H1 (cell line): ENCODE measurements at regions not wholly inside any gene's neighbourhood (a gene's known extent, or its start where the extent isn't known, plus 50 kb on each side); places are given as distances from the start of the nearest gene placed in this dataset.

Experiments
- CTCF ChIA-PET: fragments of 300-600 bp; sonication (Branson Sonifier 250); formaldehyde crosslinking; loops from one replicate; lab custom pipeline; 2021; ENCODE audit not compliant: partially characterized antibody; lab: Charles Lee
- POLR2A ChIA-PET: fragments of 300-600 bp; sonication (Branson Sonifier 250); formaldehyde crosslinking; loops from one replicate; lab custom pipeline; 2021; ENCODE audit warnings: inconsistent platforms; ENCODE audit not compliant: partially characterized antibody; lab: Charles Lee
- DNase-seq, 2 experiments: peaks; one replicate each; pipeline versions ENCODE4 v3.0.0 to v3.0.0-alpha.2; 2010 to 2022; ENCODE audit warnings: low spot score in 2 of 2, low read depth in 1 of 2, mixed read lengths in 1 of 2
- FAIRE-seq: peaks from 2 replicates; lab custom pipeline; 2011; peaks lifted over from hg19 to GRCh38; lab: Jason Lieb, UNC
- H2AFZ ChIP-seq: 2 replicates; pipeline ENCODE4 v1.8.1; 2012; ENCODE audit warnings: low read length, inconsistent platforms
- H2AK5ac ChIP-seq: 2 replicates; pipeline ENCODE4 v1.6.1; 2013; ENCODE audit warnings: low read depth, low read length
- H2BK120ac ChIP-seq: replicated peaks from 2 replicates; pipeline ENCODE3; 2013; ENCODE audit warnings: low read depth, low read length, inconsistent platforms
- H2BK12ac ChIP-seq: 2 replicates; pipeline ENCODE4 v1.6.1; 2013; ENCODE audit warnings: low read depth, low read length
- H2BK15ac ChIP-seq: 2 replicates; pipeline ENCODE4 v1.6.1; 2013; ENCODE audit warnings: low read length
- H2BK20ac ChIP-seq: 2 replicates; pipeline ENCODE4 v1.6.1; 2013; ENCODE audit warnings: low read length
- H2BK5ac ChIP-seq: 2 replicates; pipeline ENCODE4 v1.6.1; 2013; ENCODE audit warnings: low read depth, low read length
- H3K14ac ChIP-seq: 2 replicates; pipeline ENCODE4 v1.6.1; 2013; ENCODE audit warnings: inconsistent platforms; ENCODE audit not compliant: insufficient read length
- H3K18ac ChIP-seq: 2 replicates; pipeline ENCODE4 v1.6.1; 2013; ENCODE audit warnings: low read length; ENCODE audit errors: extremely low read depth
- H3K23ac ChIP-seq: 2 replicates; pipeline ENCODE4 v1.6.1; 2013; ENCODE audit warnings: inconsistent platforms; ENCODE audit not compliant: insufficient read length
- H3K23me2 ChIP-seq: 2 replicates; pipeline ENCODE4 v1.6.1; 2013; ENCODE audit warnings: low read depth, low read length
- H3K27ac ChIP-seq: 2 replicates; pipeline ENCODE4 v1.6.1; 2011; ENCODE audit warnings: low read depth, low read length, inconsistent platforms
- H3K27me3 ChIP-seq, 4 experiments: replicated peaks in 1 of 4; 1 replicate in 1 of 4; 2 replicates in 3 of 4; pipeline versions ENCODE4 v1.6.1 to v1.8.1; 2011 to 2013; ENCODE audit warnings: low read length in 3 of 4, mild to moderate bottlenecking in 3 of 4, inconsistent platforms in 2 of 4, mixed read lengths in 2 of 4, moderate library complexity in 1 of 4; ENCODE audit not compliant: control insufficient read depth in 3 of 4, insufficient read depth in 3 of 4; ENCODE audit errors: extremely low read depth in 1 of 4
- H3K36me3 ChIP-seq, 4 experiments: 2 replicates each; pipeline versions ENCODE4 v1.6.1 to v1.8.1; 2011 to 2013; ENCODE audit warnings: mild to moderate bottlenecking in 4 of 4, low read length in 3 of 4, moderate library complexity in 2 of 4, control low read depth in 1 of 4, inconsistent platforms in 1 of 4; ENCODE audit not compliant: insufficient read depth in 4 of 4, control insufficient read depth in 2 of 4
- H3K4ac ChIP-seq: replicated peaks from 2 replicates; pipeline ENCODE3; 2013; ENCODE audit warnings: low read length, low read depth, mixed read lengths, inconsistent platforms; ENCODE audit not compliant: insufficient read length
- H3K4me1 ChIP-seq, 4 experiments: replicated peaks in 1 of 4; 1 replicate in 1 of 4; 2 replicates in 3 of 4; pipeline versions ENCODE4 v1.6.1 to v1.8.1; 2011 to 2013; ENCODE audit warnings: low read length in 3 of 4, inconsistent platforms in 2 of 4, mixed read lengths in 1 of 4; ENCODE audit not compliant: insufficient read depth in 4 of 4, control insufficient read depth in 3 of 4
- H3K4me2 ChIP-seq, 2 experiments: 2 replicates each; pipeline versions ENCODE4 v1.6.1 to v1.8.1; 2011 to 2013; ENCODE audit warnings: low read depth in 2 of 2, low read length in 2 of 2, control low read depth in 1 of 2, inconsistent platforms in 1 of 2, mild to moderate bottlenecking in 1 of 2; ENCODE audit not compliant: insufficient read depth in 1 of 2
- H3K4me3 ChIP-seq, 4 experiments: fragments of 200-600, 300-600 bp in 1 of 4; sonication (generic), shearing (Covaris generic), sonication (Bioruptor Twin) in 1 of 4; 2 replicates each; pipeline versions ENCODE4 v1.5.1 to v1.8.1; 2011 to 2016; ENCODE audit warnings: low read length in 4 of 4, low read depth in 3 of 4, control low read depth in 2 of 4, inconsistent platforms in 2 of 4, mild to moderate bottlenecking in 2 of 4, mixed read lengths in 1 of 4, moderate library complexity in 1 of 4; ENCODE audit not compliant: insufficient read depth in 2 of 4; ENCODE audit errors: extremely low read depth in 1 of 4
- H3K56ac ChIP-seq: replicated peaks from 2 replicates; pipeline ENCODE3; 2013; ENCODE audit warnings: low read depth, mild to moderate bottlenecking, mixed read lengths, low read length, inconsistent platforms; ENCODE audit not compliant: insufficient read length
- H3K79me1 ChIP-seq: 2 replicates; pipeline ENCODE4 v1.6.1; 2013; ENCODE audit warnings: low read depth, low read length, control low read depth
- H3K79me2 ChIP-seq, 2 experiments: 2 replicates each; pipeline versions ENCODE4 v1.6.1 to v1.8.1; 2012 to 2013; ENCODE audit warnings: low read length in 2 of 2, mild to moderate bottlenecking in 2 of 2, inconsistent platforms in 1 of 2; ENCODE audit not compliant: insufficient read depth in 2 of 2, control insufficient read depth in 1 of 2
- H3K9ac ChIP-seq, 4 experiments: replicated peaks in 1 of 4; 1 replicate in 1 of 4; 2 replicates in 3 of 4; pipeline versions ENCODE4 v1.6.1 to v1.8.1; 2011 to 2013; ENCODE audit warnings: low read depth in 3 of 4, low read length in 3 of 4, control low read depth in 2 of 4, mild to moderate bottlenecking in 2 of 4, moderate library complexity in 2 of 4, inconsistent platforms in 1 of 4; ENCODE audit errors: extremely low read depth in 1 of 4
- H3K9me3 ChIP-seq, 2 experiments: 2 replicates each; pipeline versions ENCODE4 v1.6.1 to v1.8.1; 2012 to 2013; ENCODE audit warnings: mild to moderate bottlenecking in 2 of 2, moderate library complexity in 2 of 2, control low read depth in 1 of 2, inconsistent platforms in 1 of 2, low read depth in 1 of 2, low read length in 1 of 2, mixed read lengths in 1 of 2; ENCODE audit not compliant: insufficient read depth in 2 of 2
- H4K20me1 ChIP-seq, 2 experiments: replicated peaks in 1 of 2; 2 replicates each; pipeline versions ENCODE3 to v1.8.1; 2011 to 2013; ENCODE audit warnings: inconsistent platforms in 2 of 2, low read length in 2 of 2, mild to moderate bottlenecking in 1 of 2; ENCODE audit not compliant: insufficient read depth in 2 of 2, control insufficient read depth in 1 of 2
- H4K5ac ChIP-seq: 2 replicates; pipeline ENCODE4 v1.6.1; 2013; ENCODE audit warnings: low read length, low read depth, mixed read lengths, inconsistent platforms; ENCODE audit not compliant: insufficient read length
- H4K8ac ChIP-seq: 2 replicates; pipeline ENCODE4 v1.8.0; 2013; ENCODE audit warnings: mild to moderate bottlenecking, moderate library complexity, low read length, inconsistent platforms; ENCODE audit not compliant: insufficient read depth; ENCODE audit errors: extremely low read depth
- H4K91ac ChIP-seq: replicated peaks from 2 replicates; pipeline ENCODE3; 2013; ENCODE audit warnings: low read length, mixed read lengths, inconsistent platforms; ENCODE audit not compliant: insufficient read length
- E2F6 ChIP-seq: IDR thresholded peaks from 2 replicates; pipeline ENCODE4 v1.6.1; 2012; ENCODE audit warnings: inconsistent platforms
- EGR1 ChIP-seq: IDR thresholded peaks from 2 replicates; pipeline ENCODE4 v1.6.1; 2011; ENCODE audit warnings: low read depth, low read length, borderline replicate concordance
- JUND ChIP-seq: IDR thresholded peaks from 2 replicates; pipeline ENCODE4 v1.6.1; 2011; ENCODE audit warnings: mild to moderate bottlenecking, improper control_type of control experiment, low read length
- KDM4A ChIP-seq: IDR thresholded peaks from one replicate; pipeline ENCODE4 v1.7.1; 2012; ENCODE audit warnings: low read depth, mild to moderate bottlenecking, moderate library complexity, low read length, inconsistent platforms; ENCODE audit not compliant: severe bottlenecking
- NRF1 ChIP-seq: IDR thresholded peaks from 2 replicates; pipeline ENCODE4 v1.6.1; 2011; ENCODE audit warnings: mild to moderate bottlenecking, low read depth, low read length, improper control_type of control experiment
- RAD21 ChIP-seq, 2 experiments: IDR thresholded peaks in 1 of 2; conservative IDR thresholded peaks in 1 of 2; 2 replicates each; pipeline ENCODE4 v1.6.1; 2011; ENCODE audit warnings: low read depth in 2 of 2, low read length in 2 of 2, improper control_type of control experiment in 1 of 2, inconsistent platforms in 1 of 2, mild to moderate bottlenecking in 1 of 2, moderate library complexity in 1 of 2
- RBBP5 ChIP-seq: IDR thresholded peaks from 2 replicates; pipeline ENCODE4 v1.7.1; 2012; ENCODE audit warnings: low read depth, mild to moderate bottlenecking, inconsistent platforms, low read length, moderate library complexity, borderline replicate concordance
- RFX5 ChIP-seq: IDR thresholded peaks from 2 replicates; pipeline ENCODE4 v1.6.1; 2011; ENCODE audit warnings: low read depth, low read length, improper control_type of control experiment, borderline replicate concordance
- SUZ12 ChIP-seq: fragments of 200-600 bp; sonication (generic); IDR thresholded peaks from 2 replicates; pipeline ENCODE4 v1.6.1; 2012; ENCODE audit warnings: mild to moderate bottlenecking, inconsistent platforms, low read length, moderate library complexity, mixed read lengths
- TAF7 ChIP-seq: optimal IDR thresholded peaks from 2 replicates; pipeline ENCODE3; 2011; ENCODE audit warnings: low read depth, mild to moderate bottlenecking, inconsistent platforms, low read length, moderate library complexity, borderline replicate concordance
- USF2 ChIP-seq: IDR thresholded peaks from 2 replicates; pipeline ENCODE4 v1.6.1; 2011; ENCODE audit warnings: low read length, improper control_type of control experiment
- ZNF274 ChIP-seq: IDR thresholded peaks from 2 replicates; pipeline ENCODE4 v1.7.0; 2012; ENCODE audit warnings: low read length, borderline replicate concordance; ENCODE audit errors: extremely low read depth
- WGBS, 2 experiments: shearing (Covaris generic) in 1 of 2; methylation state at CpG; one replicate each; pipeline versions ENCODE4 v1.1.6 to v1.1.7; 2013 to 2015; ENCODE audit warnings: low lambda C conversion rate in 2 of 2, mixed read lengths in 2 of 2, inconsistent platforms in 1 of 2, low coverage in 1 of 2, missing lambda C conversion rate in 1 of 2; ENCODE audit not compliant: insufficient replicate concordance in 2 of 2, insufficient coverage in 1 of 2, insufficient read length in 1 of 2; ENCODE audit errors: extremely low coverage in 1 of 2, missing lambda C conversion rate in 1 of 2; 5-methylcytosine and 5-hydroxymethylcytosine counted together

GRCh38 chr1:193931356-193931755, 744.9 kb upstream of the B3GALT2 start:
- no peak overlapping the region for H2BK15ac ChIP-seq
- DNase-seq, result no peak
- no peak overlapping the region for H2AK5ac ChIP-seq
- H2BK12ac ChIP-seq, result no peak overlapping the region
- H4K91ac ChIP-seq, result no peak overlapping the region
- no peaks in the 10 kb centered on the region for H3K79me2 ChIP-seq
- H4K5ac ChIP-seq, result no peak overlapping the region
- no peaks in the 10 kb centered on the region for H3K36me3 ChIP-seq
- no peaks in the 10 kb centered on the region for H3K79me1 ChIP-seq
- H2BK120ac ChIP-seq, result no peak overlapping the region
- H2AFZ ChIP-seq, result no peak overlapping the region
- no peaks in the 10 kb centered on the region for H3K27me3 ChIP-seq
- no peak overlapping the region for H3K14ac ChIP-seq
- no peak overlapping the region for H3K56ac ChIP-seq
- no peak overlapping the region for H2BK20ac ChIP-seq
- peaks cover 0 to 11% (median 7%) of the 10 kb centered on the region in 4 experiments for H3K4me1 ChIP-seq
- 96% methylated on average over 8 of the region's 8 CpGs; no CpG with 5 or more reads in 1 of the 2 experiments for WGBS, 2 experiments
- no peaks in the 10 kb centered on the region for H3K23me2 ChIP-seq
- no peak overlapping the region for H4K8ac ChIP-seq
- H4K20me1 ChIP-seq, result no peaks in the 10 kb centered on the region
- H3K23ac ChIP-seq, result no peak overlapping the region
- H3K18ac ChIP-seq, result no peak overlapping the region
- no peak overlapping the region for H3K9ac ChIP-seq
- no peak overlapping the region for H3K4ac ChIP-seq
- H3K9me3 ChIP-seq, result peaks cover 0 to 3% of the 10 kb centered on the region in 2 experiments; a peak in 1 of 4 replicates
- POLR2A ChIA-PET, result no interaction called here
- H3K4me3 ChIP-seq, result no peak overlapping the region
- CTCF ChIA-PET, result interaction anchor here (2.4 kb wide), 1 partner anchor 14 kb away, joined by 4 read pairs; no protein-coding TSS in a partner anchor
- H2BK5ac ChIP-seq, result no peak overlapping the region
- no peak overlapping the region for H3K27ac ChIP-seq
- no peak overlapping the region for H3K4me2 ChIP-seq
- no peak for FAIRE-seq
- TF ChIP-seq USF2 (no peak), EGR1 (no peak), SUZ12 (no peak), E2F6 (no peak), RAD21 (IDR thresholded peaks at IDR 0.05 in 1 of 2, conservative IDR thresholded peaks at IDR 0.05 in 1 of 2; ENCODE audit: low read depth in 2 of 2, low read length in 2 of 2) (no peak), JUND (no peak), RFX5 (no peak), TAF7 (no peak), RBBP5 (no peak), NRF1 (no peak), KDM4A (no peak), ZNF274 (no peak)
